Activated CD4-positive, alpha-beta T cell treated with anti-CD3 and anti-CD28 coated beads for 48 hours (primary cell): ENCODE measurements at regions not wholly inside any gene's neighbourhood (a gene's known extent, or its start where the extent isn't known, plus 50 kb on each side); places are given as distances from the start of the nearest gene placed in this dataset.
A peak's percentile ranks its signal among the peaks of the same experiment; 100 is the strongest.
"Not testable (repeated sequence)": the region's sequence is repeated elsewhere in the genome, so short reads cannot be mapped to it uniquely, and the experiment has no call there.

Experiments used
- DNase-seq: peaks from one replicate; pipeline ENCODE4 v3.0.0-alpha.2; 2020

- DNase-seq = no peak
Observed at GRCh38 chr15:62325597-62325996, 160.5 kb upstream of the C2CD4B start.

DNA sequence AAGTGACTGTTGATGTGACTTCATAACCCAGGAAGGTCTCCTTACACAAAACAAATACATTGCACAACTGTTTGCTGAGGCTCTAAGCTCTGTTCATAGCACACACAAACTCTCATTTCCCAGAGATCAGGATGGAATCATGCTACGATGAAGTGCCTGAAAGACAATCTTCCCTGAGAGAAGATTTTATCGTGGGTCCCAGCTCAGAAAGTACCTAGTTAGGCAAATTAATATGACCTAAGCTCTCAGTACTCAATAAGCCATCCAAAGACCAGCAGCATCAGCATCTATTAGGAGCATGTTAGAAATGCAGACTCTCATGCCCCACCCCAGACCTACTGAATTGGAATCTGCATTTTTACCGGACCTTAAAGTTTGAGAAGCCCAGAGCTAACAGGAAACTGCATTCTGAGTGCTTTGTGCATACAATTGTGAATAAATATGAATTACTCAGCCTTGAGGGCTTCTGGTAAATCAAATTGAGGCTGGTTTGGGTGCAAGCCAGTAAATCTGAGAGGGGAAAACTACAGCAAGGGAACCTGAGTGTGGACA, 161.5 kb upstream of the C2CD4B start:
- no peak for DNase-seq

DNA sequence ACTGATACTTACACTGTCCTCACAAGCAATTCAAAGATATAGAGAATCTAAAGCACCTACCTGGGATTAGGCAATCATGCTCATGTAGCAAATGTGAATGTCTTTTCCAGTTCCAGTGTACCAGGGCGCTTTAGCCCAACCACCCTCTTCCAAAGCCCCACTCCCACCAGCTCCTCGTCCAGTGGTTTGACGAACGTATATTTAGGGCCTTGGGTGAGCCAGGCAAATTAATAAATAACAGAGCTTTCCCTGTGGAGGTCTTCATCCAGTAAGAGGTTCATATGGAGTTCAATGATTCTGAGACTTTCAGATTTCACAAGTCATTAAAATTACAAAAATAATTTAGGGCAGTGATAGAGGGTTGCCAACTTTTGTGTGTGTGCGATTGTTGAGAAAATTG, 162.3 kb upstream of the C2CD4B start:
- DNase-seq = no peak

DNA sequence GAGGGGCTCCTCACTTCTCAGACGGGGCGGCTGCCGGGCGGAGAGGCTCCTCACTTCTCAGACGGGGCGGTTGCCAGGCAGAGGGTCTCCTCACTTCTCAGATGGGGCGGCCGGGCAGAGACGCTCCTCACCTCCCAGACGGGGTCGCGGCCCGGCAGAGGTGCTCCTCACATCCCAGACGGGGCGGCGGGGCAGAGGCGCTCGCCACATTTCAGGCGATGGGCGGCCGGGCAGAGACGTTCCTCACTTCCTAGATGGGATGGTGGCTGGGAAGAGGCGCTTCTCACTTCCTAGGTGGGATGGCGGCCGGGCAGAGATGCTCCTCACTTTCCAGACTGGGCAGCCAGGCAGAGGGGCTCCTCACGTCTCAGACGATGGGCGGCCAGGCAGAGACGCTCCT, 167.4 kb upstream of the C2CD4B start:
- not testable (repeated sequence) for DNase-seq

- no peak for DNase-seq
Observed at GRCh38 chr15:62334536-62334935, 169.5 kb upstream of the C2CD4B start.

DNA sequence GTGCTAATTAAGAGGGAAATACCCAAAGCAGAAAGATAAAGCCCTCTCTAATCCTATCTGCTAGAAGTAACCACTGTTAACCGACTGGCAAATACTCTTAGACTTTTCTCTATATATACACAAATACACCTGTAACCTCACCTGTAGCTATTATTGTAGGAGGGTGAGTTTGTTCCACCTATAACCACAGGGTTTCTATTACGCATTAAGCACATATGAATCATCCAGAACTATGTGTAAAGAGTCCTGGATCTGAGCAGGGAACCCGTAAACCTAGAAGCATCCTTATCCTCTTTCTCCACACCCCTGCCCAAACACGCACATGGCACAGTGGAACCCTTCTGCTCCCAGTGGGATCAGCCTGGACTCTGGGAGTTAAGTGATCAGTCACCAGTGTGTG, 172.8 kb upstream of the C2CD4B start:
- no peak for DNase-seq

GRCh38 chr15:62338497-62338896, 173.4 kb upstream of the C2CD4B start:
- no peak for DNase-seq

- no peak for DNase-seq
Observed at GRCh38 chr15:62342959-62343358, 177.9 kb upstream of the C2CD4B start.

DNA sequence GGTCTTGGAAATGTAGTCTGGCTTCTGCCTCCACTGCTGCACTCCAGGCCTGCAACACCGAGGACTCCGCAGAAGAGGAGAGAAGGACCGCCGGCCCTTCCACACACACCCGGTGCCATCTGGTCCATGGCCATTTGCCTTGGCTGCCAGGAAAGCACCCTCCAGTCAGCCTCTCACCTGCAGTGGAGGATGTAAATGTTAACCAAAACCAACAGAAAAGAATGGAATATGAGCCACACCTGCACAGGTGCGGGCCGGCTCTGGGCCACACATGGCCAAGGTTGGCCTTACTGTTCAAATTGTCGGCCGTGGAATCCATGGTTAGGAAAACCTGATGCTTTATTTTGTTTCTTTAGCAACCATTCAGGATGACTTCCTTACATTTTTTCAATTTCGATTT, 178.3 kb upstream of the C2CD4B start:
- DNase-seq = no peak

- DNase-seq = peak; percentile 71
Observed at GRCh38 chr15:62344806-62345539, 179.9 kb upstream of the C2CD4B start.

GRCh38 chr15:62346168-62346567, 181.1 kb upstream of the C2CD4B start:
- no peak for DNase-seq

- no peak for DNase-seq
Observed at GRCh38 chr15:62348118-62348517, 183.0 kb upstream of the C2CD4B start.

DNA sequence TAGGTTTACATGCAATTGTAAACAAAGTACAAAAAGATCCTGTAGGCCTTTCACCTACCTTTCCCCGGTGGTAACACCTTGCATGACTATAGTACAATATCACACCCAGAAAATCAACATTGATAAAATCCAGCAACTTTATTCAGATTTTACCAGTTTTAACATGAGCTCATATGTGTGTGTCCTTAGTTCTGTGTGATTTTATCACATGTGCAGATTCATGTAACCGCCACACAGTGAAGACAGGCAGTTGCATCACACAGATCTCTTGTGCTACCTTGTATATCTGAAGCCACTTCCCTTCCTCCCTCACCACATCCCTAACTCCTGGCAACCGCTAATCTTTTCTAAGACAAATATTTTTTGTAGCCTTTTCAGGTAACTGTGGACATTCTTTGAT, 183.5 kb upstream of the C2CD4B start:
- no peak for DNase-seq

DNA sequence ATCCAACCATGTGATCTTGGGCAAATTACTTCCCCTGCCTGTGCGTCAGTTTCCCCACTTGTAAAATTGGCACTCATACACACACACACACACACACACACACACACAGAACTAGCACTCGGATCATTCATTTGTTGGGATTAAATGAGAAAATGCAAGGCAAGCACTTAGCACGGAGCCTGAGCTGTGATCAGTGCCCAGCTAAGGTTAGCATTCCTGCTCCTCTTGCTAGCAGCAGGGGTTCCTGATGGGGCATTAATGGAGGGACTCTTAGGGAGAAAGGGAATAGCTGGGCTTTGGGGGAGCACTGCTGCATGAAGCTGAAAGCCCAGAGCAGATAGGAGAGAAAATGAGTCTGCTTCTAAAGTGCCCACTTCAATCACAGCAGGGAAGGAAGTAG, 187.7 kb upstream of the C2CD4B start:
- DNase-seq = no peak

DNA sequence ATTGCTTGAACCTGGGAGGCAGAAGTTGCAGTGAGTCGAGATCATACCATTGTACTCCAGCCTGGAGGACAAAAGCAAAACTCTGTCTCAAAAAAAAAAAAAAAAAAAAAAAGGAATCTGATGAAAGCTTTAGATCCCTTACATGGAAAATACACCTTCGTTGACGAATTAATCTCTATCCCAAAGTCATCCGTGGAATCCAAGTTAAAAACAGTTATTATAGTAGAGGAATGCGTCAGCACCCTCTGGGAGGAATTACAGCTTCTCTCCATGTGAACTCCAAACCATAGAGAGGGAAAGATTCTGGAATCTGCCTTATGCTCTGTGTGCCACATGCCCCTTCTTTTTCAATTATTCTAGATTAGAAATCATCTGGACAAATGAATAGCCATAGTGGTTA, 192.3 kb upstream of the C2CD4B start:
- no peak for DNase-seq

DNA sequence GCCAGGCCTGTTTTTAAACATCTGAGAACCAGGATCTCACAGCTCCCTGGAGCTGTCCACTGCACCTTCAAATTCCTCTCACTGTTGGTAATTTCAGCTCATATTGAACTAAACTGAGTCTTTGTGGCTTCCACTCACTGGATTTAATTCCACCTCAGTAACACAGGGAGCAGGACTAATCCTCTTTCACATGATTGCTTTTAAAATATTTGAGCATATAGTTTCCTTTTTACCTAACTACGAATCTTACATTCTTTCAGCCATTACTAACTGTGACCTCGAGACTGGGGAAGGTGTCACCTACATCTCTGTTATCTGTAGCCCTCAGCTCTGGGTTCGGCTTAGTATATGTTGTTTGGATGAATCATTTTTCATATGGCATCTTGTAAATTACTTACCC, 194.3 kb upstream of the C2CD4B start:
- no peak for DNase-seq

DNA sequence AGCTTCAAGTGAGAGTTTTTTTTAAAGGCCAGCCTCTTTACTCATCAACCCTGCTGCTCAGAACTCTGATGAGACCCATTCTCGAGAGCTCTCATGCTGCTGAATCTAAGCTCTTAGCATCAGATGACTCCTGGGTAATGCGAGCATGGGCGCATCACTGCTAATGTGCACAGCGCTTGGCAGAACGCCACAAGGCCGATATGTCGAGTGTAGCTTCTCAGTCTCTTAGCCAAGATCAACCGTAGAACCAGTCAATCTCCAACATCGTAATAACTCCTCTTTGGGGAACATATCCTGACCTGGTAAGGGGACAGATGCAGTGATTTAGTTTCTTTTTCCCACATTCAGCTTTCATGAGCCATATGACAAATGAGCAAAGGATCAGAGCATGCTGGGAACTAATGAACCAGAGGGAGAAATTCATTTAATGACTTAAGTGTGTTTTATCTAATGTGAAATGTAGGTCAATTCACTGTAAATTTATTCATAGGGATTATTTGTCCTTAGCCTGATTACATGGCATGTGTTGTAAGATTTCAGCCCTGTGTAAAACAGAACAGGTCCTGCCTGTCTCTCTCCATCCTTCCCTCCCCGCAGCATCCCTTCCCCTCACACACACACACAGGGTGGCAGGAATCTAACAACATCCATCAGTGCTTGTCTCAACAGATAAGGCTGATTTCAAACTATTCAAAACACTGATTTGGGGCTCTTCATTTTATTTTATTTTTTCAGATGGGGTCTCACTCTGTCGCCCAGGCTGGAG, 195.4 kb upstream of the C2CD4B start:
- no peak for DNase-seq

DNA sequence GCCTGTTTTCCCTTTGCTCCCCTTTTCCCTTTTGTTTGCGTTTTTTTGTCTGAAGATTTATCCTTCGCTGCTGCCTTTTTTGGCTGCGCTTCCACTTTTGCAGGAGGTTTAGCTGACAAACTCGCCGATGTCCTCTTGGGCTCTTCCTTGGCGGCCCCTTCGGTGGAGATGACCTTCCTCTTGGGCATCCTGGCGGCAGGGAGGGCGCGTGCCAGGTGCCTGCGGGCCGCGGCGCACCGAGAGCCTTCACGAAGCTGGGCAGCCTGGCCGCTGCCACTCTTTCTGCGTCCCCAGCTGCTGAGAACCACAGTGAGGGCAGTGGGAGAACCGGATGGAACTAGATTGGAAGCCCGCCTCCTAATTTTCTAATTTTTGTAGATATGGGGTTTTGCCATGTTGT, 197.1 kb upstream of the C2CD4B start:
- no peak for DNase-seq

DNA sequence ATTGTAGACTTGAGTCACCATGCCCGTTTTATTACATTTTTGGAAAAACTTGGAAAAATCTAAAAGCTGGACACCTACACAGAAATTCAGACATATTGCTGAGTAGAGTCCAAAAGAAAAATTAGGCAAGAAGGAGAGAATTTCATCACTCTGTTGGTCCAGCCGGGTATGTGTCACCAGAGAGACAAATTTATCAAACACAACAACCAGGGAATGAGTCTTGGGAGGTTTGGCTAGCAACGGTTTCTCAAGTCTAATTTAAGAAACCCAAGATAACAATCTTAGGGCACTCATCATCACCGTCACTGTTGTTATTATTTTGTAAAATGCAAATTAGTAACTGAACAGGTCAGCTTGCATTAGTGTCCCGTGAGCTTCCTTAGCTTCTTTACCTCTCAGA, 197.5 kb upstream of the C2CD4B start:
- no peak for DNase-seq

DNA sequence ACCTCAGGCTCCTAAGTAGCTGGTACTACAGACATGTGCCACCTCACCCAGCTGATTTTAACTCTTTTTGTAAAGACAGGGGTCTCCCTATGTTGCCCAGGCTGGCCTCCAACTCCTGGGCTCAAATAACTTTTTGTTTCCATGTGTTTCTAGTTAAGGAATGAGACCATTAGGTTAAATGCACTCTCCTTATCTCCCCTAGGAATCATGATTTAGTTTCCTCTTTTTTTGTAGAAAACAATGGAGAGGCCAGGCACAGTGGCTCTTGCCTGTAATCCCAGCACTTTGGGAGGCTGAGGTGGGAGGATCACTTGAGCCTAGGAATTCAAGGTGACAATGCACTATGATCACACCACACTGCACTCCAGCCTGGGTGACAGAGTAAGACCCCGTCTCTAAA, 198.8 kb upstream of the C2CD4B start:
- DNase-seq = no peak

GRCh38 chr15:62365795-62366442, 200.8 kb upstream of the C2CD4B start:
- no peak for DNase-seq

GRCh38 chr15:62369454-62369853, 204.4 kb upstream of the C2CD4B start:
- no peak for DNase-seq

DNA sequence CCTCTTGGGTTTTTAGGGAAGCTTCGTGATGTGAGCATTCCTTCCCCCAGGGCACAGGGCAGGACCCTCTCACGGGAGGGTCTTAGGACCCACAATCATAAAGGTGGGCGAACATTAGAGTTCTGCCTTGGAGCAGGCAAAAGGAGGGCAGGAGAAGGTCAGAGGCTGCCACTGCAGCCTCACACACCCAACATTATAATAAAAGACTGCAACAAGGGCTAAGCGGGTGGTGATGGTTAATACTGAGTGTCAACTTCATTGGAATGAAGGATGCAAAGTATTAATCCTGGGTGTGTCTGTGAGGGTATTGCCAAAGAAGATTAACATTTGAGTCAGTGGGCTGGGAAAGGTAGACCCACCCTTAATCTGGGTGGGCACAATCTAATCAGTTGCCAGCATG, 206.6 kb upstream of the C2CD4B start:
- not testable (repeated sequence) for DNase-seq
